HG02623 (cell line): ENCODE measurements at regions not wholly inside any gene's neighbourhood (a gene's known extent, or its start where the extent isn't known, plus 50 kb on each side); places are given as distances from the start of the nearest gene placed in this dataset.
"Not testable (repeated sequence)": the region's sequence is repeated elsewhere in the genome, so short reads cannot be mapped to it uniquely, and the experiment has no call there.

Experiments used
- ATAC-seq: cut with Tn5 transposase; IDR thresholded peaks from one replicate; pipeline ENCODE4 v1.9.1; 2021; ENCODE audit warnings: moderate library complexity; ENCODE audit not compliant: unreplicated experiment

DNA sequence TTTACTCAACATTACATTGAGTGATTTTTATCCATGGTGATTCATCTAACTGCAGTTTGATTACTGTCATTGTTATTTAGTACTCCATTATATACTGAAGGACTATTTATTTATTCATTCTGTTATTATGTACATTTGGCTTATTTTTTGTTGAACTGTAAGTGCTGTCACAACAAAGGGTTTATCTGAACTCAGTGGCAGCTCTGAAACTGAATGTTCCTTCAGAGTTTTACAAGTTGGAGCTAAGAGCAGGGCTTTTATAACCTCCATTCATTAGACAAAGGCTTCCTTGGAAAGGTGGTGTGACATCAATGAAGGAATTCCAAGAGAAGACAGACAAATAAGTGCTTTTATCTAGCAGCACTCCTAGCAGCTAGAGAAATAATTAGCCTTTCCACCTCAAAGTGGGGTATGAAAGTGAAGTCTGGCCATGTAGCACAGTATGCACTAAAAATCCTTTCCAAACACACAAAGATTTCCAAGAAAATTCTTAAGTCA is 83.3 kb upstream of the GORAB start:
- no peak for ATAC-seq

DNA sequence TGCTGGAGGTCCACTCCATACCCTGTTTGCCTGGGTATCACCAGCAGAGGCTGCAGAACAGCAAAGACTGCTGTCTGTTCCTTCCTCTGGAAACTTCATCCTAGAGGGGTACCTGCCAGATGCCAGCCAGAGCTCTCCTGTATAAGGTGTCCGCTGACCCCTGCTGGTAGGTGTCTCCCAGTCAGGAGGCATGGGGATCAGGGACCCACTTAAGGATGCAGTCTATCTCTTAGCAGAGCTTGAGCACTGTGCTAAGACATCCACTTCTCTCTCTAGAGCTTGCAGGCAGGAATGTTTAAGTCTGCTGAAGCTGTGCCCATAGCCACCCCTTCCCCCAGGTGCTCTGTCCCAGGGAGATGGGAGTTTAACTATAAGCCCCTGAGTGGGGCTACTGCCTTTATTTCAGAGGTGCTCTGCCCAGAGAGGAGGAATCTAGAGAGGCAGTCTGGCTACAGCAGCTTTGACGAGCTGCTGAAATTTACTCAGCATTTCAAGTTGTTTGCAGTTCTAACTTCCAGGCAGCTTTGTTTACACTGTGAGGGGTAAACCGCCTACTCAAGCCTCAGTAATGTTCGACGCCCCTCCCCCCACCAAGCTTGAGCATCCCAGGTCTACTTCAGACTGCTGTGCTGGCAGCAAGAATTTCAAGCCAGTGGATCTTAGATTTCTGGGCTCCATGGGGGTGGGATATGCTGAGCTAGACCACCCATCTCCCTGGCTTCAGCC is 74.5 kb upstream of the GORAB start:
- ATAC-seq: not testable (repeated sequence)

GRCh38 chr1:170460001-170460400 is 72.0 kb upstream of the GORAB start:
- ATAC-seq: no peak

- no peak for ATAC-seq
Observed at GRCh38 chr1:170460414-170461155, 71.4 kb upstream of the GORAB start.

DNA sequence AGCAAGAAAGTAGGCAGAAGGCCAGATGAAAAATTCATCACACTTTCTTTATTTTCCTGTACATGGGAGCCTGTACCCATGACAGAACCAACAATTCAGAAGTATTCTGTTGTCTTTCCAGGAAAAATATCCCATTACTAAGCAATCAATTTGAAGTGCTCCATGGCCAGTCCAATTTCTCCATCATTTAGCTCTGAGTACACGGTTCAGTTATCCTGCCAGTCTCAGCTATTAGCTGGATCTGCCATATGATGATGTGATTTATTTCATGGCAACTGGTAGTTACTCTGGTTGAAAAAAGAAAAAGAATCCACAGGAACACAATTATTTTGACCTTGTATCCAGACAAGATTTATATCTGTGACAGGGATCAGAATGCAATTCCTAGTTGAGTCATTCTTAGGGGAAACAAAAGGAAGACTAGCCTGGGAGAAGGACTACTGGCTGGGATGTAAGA is 70.6 kb upstream of the GORAB start:
- no peak for ATAC-seq

- no peak for ATAC-seq
Observed at GRCh38 chr1:170461762-170462384, 70.1 kb upstream of the GORAB start.

DNA sequence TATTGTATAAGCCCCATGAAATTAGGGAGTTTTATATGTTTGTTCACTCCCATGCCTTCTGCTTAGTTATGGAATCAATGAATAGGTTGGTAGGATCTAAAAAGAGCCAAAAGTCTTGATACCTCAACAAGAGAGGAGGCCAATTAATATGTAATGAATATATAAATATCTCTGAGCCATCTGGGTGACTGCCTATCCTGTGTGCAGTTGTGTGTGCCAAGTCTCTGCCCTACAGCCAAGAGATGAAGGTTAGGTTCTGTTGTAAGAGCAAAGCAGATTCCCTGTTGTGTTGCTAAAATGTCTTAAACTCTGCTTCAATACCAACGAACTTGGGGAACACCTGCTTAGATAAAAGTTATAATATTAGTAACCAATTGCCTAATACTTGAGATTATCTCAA is 61.8 kb upstream of the GORAB start:
- no peak for ATAC-seq

GRCh38 chr1:170471398-170472053 is 60.4 kb upstream of the GORAB start:
- ATAC-seq: no peak

DNA sequence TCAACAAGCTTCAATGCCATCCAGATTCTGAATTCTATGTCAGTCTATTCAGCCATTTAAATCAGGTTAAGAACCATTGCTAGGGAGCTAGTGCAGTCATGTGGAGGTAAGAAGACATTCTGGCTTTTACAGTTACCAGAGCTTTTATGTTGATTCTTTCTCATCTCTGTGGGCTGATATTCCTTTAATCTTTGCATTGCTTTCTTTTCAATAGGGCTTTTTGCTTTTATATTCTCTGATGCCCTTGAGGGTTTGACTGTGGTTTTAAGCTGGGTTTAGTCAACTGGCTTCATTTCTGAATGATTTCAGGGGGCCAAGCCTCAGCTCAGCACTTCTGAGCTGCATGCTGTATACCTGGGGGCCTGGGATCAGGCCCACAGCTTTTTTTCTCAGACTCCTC is 51.0 kb upstream of the GORAB start:
- ATAC-seq: no peak
